ENCODE measurements at regions not wholly inside any gene's neighbourhood (a gene's known extent, or its start where the extent isn't known, plus 50 kb on each side); places are given as distances from the start of the nearest gene placed in this dataset.

DNA sequence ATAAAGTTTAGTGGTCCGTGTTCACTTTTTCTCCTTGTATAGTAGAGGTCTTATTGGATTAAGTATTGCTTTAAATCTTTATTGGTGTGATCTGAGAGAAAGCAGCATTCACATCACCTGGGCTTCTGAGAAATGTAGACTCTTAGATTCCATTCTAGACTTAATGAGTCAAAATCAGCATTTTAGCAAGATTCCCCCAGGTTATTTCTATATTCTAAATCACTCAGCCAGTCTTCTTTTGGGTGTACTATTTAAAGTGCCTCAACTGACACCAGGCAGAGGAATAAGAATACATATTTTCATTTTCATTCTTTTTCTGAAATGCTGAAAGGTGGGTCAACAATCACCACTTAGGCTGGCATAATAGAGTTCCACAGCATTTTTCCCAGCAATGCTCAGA lies 481.7 kb downstream of the TUSC7 start:
- ChIA-PET POLR2A (no interaction called here), CTCF (no interaction called here)
- TF ChIP-seq, protein P1, sequence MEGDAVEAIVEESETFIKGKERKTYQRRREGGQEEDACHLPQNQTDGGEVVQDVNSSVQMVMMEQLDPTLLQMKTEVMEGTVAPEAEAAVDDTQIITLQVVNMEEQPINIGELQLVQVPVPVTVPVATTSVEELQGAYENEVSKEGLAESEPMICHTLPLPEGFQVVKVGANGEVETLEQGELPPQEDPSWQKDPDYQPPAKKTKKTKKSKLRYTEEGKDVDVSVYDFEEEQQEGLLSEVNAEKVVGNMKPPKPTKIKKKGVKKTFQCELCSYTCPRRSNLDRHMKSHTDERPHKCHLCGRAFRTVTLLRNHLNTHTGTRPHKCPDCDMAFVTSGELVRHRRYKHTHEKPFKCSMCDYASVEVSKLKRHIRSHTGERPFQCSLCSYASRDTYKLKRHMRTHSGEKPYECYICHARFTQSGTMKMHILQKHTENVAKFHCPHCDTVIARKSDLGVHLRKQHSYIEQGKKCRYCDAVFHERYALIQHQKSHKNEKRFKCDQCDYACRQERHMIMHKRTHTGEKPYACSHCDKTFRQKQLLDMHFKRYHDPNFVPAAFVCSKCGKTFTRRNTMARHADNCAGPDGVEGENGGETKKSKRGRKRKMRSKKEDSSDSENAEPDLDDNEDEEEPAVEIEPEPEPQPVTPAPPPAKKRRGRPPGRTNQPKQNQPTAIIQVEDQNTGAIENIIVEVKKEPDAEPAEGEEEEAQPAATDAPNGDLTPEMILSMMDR (IDR thresholded peaks at IDR 0.05; ENCODE audit: control extremely low read depth, extremely low read depth, low read depth, missing control alignments), result no peak

DNA sequence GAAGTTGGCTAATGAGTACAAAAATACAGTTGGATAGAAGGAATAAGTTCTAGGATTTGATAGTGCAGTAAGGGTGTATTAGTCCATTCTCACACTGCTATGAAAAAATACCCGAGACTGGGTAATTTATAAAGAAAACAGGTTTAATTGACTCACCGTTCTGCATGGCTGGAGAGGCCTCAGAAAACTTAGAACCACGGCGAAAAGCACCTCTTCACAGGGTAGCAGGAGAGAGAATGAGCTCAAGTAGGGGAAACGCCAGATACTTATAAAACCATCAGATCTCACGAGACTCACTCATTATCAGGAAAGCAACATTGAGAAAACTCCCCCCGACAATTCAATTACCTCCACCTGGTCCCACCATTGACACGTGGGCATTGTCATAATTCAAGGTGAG lies 483.3 kb downstream of the TUSC7 start:
- ChIA-PET POLR2A (no interaction called here), CTCF (interaction anchor here (0.9 to 1.1 kb wide), 2 partner anchors 9 to 17 kb away, joined by 3 read pairs; no protein-coding TSS in a partner anchor)
- no peak for DNase-seq (ENCODE audit: extremely low spot score)
- TF ChIP-seq, protein P1 (IDR thresholded peaks at IDR 0.05; ENCODE audit: control extremely low read depth, extremely low read depth, low read depth, missing control alignments), result no peak

More for the DNA sequence above, 481.7 kb downstream of the TUSC7 start:
- DNase-seq (ENCODE audit: extremely low spot score), result no peak

GRCh38 chr3:117193390-117193789 lies 483.8 kb downstream of the TUSC7 start:
- POLR2A ChIA-PET, result no interaction called here
- TF ChIP-seq, protein P1 (IDR thresholded peaks at IDR 0.05; ENCODE audit: control extremely low read depth, extremely low read depth, low read depth, missing control alignments), result no peak
- CTCF ChIA-PET, result interaction anchor here (0.9 to 1.1 kb wide), 2 partner anchors 9 to 17 kb away, joined by 3 read pairs; no protein-coding TSS in a partner anchor
- DNase-seq (ENCODE audit: extremely low spot score), result no peak

DNA sequence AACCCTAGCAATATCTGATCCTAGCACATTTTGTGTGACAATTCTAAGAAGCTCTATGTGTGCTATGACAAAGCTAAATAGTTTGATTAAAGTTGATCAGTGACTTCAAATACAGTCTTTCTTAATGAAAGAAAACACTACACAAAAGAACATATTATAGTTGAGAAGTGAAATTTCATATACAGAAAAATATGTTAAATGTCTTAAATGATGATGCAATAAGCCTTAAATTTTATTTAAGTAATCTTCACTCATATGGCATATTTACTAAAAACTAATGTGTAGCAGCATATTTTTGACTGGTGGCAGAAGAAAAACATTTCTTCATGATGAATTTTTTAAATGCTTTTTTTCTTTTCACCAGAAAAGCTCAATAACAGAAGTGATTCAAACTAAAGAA lies 485.5 kb downstream of the TUSC7 start:
- TF ChIP-seq, protein P1 (IDR thresholded peaks at IDR 0.05; ENCODE audit: control extremely low read depth, extremely low read depth, low read depth, missing control alignments), result no peak
- ChIA-PET POLR2A (no interaction called here), CTCF (interaction anchor here (0.9 to 1.6 kb wide), 3 partner anchors 8 to 267 kb away, joined by 3 to 6 read pairs (median 4); no protein-coding TSS in a partner anchor)
- DNase-seq (ENCODE audit: extremely low spot score), result no peak

DNA sequence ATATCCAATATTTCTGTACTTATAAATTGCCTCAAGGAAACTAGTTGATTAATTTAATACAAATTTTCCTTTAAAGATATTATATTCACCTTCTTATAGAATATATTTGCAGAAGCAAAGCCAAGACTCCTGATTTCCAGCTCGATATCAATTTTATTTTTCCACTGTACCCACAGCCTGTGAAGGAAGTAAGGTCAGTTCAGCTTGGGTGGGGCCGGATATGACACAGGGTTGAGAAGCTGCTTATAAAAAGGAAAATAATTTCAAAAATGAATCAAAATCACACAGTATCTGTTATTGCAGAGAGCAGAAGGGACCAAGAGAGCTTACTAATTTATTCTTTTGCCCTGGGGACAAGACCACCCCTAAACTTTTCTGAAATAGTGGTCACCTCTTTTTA lies 491.4 kb downstream of the TUSC7 start:
- DNase-seq (ENCODE audit: extremely low spot score), result no peak
- ChIA-PET CTCF (no interaction called here), POLR2A (no interaction called here)
- TF ChIP-seq, protein P1 (IDR thresholded peaks at IDR 0.05; ENCODE audit: control extremely low read depth, extremely low read depth, low read depth, missing control alignments), result no peak

DNA sequence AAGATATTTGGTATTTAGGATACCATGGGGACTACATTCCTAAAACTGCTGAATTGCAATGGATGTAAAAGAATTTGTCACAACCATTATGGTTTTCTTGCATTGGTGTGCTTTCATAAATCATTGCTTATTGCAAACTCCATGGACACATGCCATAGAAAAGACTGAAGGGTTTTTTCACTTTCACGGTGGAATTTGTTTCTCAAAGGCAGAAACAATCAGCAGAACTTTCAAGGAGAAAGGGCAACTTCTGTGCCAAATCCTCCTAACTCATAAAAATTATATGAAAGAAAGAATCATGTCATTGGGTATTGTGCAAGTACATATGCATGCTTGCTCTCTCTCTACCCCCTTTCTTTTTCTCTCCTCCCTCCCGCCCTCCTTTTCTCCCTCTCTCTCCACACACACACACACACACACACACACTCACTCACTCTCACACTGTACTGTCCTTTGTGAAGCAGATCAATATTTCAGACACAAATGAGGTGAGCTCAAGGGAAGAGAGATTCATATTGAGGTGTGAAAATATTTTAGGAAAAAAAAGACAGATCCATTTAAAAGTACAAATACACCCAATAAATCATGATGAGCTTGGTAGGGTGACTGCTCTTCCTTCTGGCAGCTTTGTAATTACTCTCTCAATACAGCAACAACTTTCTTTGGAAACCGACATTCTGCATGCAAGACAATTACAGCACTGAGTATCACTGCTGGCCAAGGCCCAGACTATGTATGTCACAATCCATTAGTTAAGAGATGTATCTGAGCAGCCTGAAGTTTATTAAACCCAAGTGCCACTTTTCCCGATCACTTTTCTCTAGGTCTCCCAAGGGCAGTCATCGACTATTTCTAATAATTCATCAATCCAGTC lies 492.6 kb downstream of the TUSC7 start:
- ChIA-PET POLR2A (interaction anchor here (0.7 kb wide), 1 partner anchor 113 kb away, joined by 4 read pairs; no protein-coding TSS in a partner anchor), CTCF (interaction anchor here (1.2 kb wide), 1 partner anchor 9 kb away, joined by 3 read pairs; no protein-coding TSS in a partner anchor)
- DNase-seq (ENCODE audit: extremely low spot score), result no peak
- TF ChIP-seq, protein P1 (IDR thresholded peaks at IDR 0.05; ENCODE audit: control extremely low read depth, extremely low read depth, low read depth, missing control alignments), result no peak
